ENCODE measurements at regions not wholly inside any gene's neighbourhood (a gene's known extent, or its start where the extent isn't known, plus 50 kb on each side); places are given as distances from the start of the nearest gene placed in this dataset.
A peak's percentile ranks its signal among the peaks of the same experiment; 100 is the strongest.

DNA sequence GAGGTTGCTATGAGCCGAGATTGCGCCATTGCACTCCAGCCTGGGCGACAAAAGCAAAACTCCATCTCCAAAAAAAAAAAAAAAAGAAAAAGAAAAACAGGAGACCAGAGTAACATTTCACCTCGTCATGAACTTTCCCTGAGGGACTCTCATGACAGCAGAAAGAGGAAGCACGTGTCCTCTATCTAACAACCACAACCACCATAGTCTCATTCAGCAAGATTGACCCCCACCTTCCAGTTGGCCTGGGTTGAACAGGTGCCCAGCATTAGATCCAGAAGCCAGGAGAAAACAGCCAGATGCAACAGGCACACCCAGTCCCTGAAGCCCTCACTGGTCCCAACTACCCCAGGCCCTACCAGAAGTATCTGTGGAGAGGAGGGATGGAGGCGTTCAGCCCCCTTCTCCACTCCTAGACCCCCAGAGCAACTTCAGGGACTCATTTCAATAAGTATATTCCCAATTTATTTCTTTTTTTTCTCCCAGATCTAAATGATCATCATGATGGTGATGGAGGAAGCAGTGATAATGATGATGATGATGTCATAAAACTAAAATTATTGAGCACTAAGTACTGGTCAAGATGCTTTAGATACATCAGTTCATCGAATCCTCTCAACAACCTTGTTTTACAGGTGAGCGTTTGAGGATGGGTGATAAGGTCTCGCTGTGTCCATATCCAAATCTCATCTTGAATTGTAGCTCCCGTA is 235.0 kb downstream of the EFCAB11 start:
- no peak overlapping the region for H3K4me3 Mint-ChIP-seq

DNA sequence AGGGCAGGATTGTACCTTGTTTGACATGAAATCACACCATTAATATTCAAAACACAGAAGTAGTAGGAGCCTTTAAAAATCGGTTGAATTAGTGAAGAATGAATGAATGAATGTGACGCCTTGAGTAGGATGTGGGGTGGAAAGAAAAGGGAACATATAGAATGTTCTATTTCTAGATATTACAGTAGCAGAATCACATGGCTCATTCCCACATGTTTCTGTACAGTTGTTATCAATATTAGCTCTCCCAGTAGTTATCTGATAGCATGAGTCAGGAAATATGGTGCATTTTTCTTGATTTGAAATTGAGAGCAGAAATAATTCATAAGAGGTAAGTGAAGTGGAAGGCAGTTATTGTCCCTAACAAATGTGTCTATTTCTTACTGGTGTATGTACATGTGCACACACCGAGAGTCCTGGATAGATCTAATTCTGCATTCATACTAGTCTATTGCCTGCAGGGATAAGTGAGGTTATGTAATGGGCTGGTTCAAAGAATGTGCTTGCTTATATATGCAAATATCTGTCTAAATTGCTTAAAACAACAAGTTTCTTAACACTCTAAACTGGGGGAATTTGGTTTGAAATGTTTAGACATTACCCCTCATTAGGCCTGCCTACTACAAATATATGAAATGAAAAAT is 245.4 kb downstream of the EFCAB11 start:
- POLR2A ChIA-PET, result interaction anchor here (0.6 to 1.6 kb wide), 2 partner anchors 12 to 290 kb away, joined by 3 to 4 read pairs; no protein-coding TSS in a partner anchor
- CTCF ChIA-PET, result no interaction called here
- no peak overlapping the region for H3K27ac Mint-ChIP-seq

More for the DNA sequence above, 235.0 kb downstream of the EFCAB11 start:
- H3K36me3 Mint-ChIP-seq (ENCODE audit: low read depth), result peaks cover 11% of the 10 kb centered on the region
- DNase-seq, result no peak
- H3K9me3 Mint-ChIP-seq, result peaks cover 5% of the 10 kb centered on the region
- no peaks in the 10 kb centered on the region for H3K27me3 Mint-ChIP-seq
- CTCF ChIA-PET, result no interaction called here
- peak overlapping the region; percentile 96 for H3K27ac Mint-ChIP-seq
- peaks cover 56% of the 10 kb centered on the region for H3K4me1 Mint-ChIP-seq
- POLR2A ChIA-PET, result interaction anchor here (2.3 kb wide), 1 partner anchor 100 kb away, joined by 50 read pairs; no protein-coding TSS in a partner anchor

DNA sequence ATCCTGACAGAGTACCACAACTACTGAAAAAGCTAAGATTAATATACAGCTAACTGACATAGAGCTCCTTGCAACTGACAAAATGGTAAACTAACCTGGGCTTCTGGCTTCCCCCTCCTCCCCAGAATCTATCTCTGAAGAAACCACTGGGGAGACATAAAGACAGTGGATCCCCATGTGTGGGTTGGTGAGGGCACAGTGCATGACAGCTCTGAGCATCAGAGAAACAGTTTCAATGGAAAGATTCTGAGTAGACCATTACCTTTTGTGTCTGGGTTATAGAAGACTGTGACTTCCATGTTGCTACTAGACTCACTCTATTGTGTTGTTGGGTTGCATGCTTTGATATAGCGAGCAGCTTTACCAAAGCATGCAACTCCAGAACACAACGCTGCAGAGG is 247.4 kb downstream of the EFCAB11 start:
- Mint-ChIP-seq H3K4me3 (no peak overlapping the region), H3K27ac (no peak overlapping the region), H3K27me3 (no peaks in the 10 kb centered on the region), H3K4me1 (peaks cover 12% of the 10 kb centered on the region), H3K9me3 (peaks cover 28% of the 10 kb centered on the region), H3K36me3 (ENCODE audit: low read depth) (peaks cover 23% of the 10 kb centered on the region)
- no peak for DNase-seq
- POLR2A ChIA-PET, result interaction anchor here (1.1 kb wide), 1 partner anchor 11 kb away, joined by 3 read pairs; no protein-coding TSS in a partner anchor
- CTCF ChIA-PET, result interaction anchor here (0.6 to 1.1 kb wide), 2 partner anchors 11 to 239 kb away, joined by 3 to 4 read pairs; no protein-coding TSS in a partner anchor

More for the DNA sequence above, 245.4 kb downstream of the EFCAB11 start:
- no peak overlapping the region for H3K4me3 Mint-ChIP-seq
- peaks cover 22% of the 10 kb centered on the region for H3K36me3 Mint-ChIP-seq (ENCODE audit: low read depth)
- H3K9me3 Mint-ChIP-seq, result peaks cover 26% of the 10 kb centered on the region
- no peaks in the 10 kb centered on the region for H3K27me3 Mint-ChIP-seq
- no peak for DNase-seq
- no peaks in the 10 kb centered on the region for H3K4me1 Mint-ChIP-seq

DNA sequence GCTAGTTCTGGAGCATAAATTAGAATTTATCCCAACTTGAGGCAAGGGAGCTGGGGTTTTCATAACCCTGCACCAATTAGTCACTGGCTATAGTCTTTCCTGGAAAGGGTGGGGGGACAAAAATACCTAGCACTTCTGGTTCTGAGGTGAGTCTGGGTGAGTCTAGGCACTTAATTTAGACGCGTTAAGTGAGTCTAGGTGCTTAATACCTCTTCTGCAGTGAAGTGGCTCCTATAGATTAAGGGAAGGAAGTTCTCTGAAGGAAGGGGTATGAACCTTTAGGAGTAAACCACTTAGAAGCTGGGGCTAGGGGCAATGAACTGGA is 251.7 kb downstream of the EFCAB11 start:
- Mint-ChIP-seq H3K36me3 (ENCODE audit: low read depth) (peaks cover 13% of the 10 kb centered on the region), H3K9me3 (peaks cover 15% of the 10 kb centered on the region), H3K4me3 (no peak overlapping the region), H3K27me3 (no peaks in the 10 kb centered on the region), H3K27ac (no peak overlapping the region), H3K4me1 (peaks cover 22% of the 10 kb centered on the region)
- ChIA-PET POLR2A (interaction anchor here (1.2 to 3.9 kb wide), 2 partner anchors 16 to 18 kb away, joined by 4 to 25 read pairs; no protein-coding TSS in a partner anchor), CTCF (interaction anchor here (0.6 to 2.9 kb wide), 2 partner anchors 13 to 18 kb away, joined by 3 to 16 read pairs; no protein-coding TSS in a partner anchor)
- no peak for DNase-seq

DNA sequence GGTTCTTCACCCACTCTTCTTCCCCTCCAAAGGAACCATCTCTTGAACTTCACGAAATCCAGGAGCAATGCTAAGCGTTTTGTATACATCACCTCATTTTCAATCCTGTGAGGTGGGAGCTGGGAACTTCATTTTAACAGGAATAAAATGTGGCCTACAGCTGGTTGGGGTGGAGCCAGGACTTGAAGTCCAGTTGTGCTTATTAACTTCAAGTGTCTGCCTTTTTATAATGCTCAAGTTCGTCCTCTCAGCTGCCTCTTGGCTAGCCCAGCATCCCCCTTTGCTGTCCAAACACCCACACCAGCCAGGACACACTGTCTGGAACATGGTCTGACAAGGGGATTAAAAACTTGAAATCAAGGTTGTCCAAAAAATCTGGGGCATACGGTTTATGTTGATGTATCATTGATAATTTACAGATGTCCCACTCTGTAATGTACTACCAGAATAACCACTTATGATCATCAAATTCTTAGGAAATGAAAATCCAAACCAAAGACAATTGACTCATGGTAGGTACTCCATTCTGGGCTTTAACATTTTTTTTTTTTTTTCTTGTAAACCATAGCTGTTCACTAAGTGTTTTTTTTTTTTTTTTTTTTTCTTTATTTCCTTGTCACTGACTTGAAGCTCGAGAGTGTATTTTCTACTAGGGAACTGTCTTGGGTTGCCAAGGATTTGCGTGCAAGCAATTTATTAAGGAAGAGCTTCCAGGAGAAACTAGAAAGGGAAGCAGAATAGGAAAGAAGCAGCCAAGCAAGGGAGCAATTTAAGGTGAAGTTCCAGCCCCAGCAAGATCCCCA is 252.3 kb downstream of the EFCAB11 start:
- H3K36me3 Mint-ChIP-seq (ENCODE audit: low read depth), result peaks cover 13% of the 10 kb centered on the region
- ChIA-PET POLR2A (interaction anchor here (0.8 to 3.9 kb wide), 4 partner anchors 12 to 82 kb away, joined by 3 to 25 read pairs (median 9); no protein-coding TSS in a partner anchor), CTCF (interaction anchor here (0.6 to 2.9 kb wide), 3 partner anchors 13 to 61 kb away, joined by 3 to 16 read pairs (median 3); no protein-coding TSS in a partner anchor)
- H3K27ac Mint-ChIP-seq, result peak overlapping the region; percentile 54
- DNase-seq, result no peak
- H3K9me3 Mint-ChIP-seq, result peaks cover 19% of the 10 kb centered on the region
- peak overlapping the region; percentile 61 for H3K4me3 Mint-ChIP-seq
- H3K27me3 Mint-ChIP-seq, result no peaks in the 10 kb centered on the region
- peaks cover 28% of the 10 kb centered on the region for H3K4me1 Mint-ChIP-seq

DNA sequence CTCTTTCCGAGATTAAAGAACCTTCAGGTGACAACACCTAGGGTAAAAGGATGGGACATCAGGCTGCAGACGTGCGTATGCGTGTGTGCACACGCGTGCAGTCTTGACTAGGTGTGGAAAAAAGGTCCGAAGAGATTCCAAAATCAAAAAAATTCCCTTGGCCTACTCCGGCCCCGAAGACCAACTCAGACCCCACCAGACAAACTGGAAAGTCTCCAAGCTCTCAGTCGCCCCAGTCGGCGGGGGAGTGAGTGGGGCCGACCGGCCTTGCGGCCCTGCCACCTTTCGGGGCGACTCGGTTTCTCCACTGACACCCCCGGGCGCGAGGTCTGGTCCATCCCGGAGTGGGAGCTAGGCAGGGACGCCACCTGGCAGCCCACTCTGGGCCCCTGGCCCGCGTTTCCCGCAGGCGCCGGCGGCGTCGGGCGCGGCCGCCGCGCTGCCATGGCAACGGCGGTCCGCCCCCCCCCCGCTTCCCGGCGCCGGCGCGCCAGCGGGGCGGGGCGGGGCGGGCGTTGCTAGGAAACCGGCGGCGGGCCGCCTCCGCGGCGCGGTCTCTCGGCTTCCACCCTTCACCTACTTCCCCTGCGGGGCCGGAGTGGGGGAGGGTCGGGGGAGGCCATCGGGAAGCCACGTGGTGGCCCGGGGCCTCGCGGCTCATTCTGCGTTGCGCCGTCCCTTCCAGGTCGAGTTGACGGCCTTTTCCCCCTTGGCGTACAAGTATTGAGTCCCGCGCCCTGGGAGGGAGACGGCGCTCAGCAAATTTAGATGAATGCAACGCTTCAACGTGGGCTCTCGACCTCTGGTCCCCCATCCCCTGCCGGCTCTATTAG is 253.1 kb downstream of the EFCAB11 start:
- ChIA-PET CTCF (interaction anchor here (1.0 to 2.9 kb wide), 2 partner anchors 20 to 83 kb away, joined by 3 to 16 read pairs; no protein-coding TSS in a partner anchor), POLR2A (interaction anchor here (0.8 to 3.9 kb wide), 5 partner anchors 11 to 82 kb away, joined by 3 to 25 read pairs (median 4); no protein-coding TSS in a partner anchor)
- Mint-ChIP-seq H3K4me1 (peaks cover 33% of the 10 kb centered on the region), H3K4me3 (peak overlapping the region; percentile 61), H3K27me3 (no peaks in the 10 kb centered on the region), H3K36me3 (ENCODE audit: low read depth) (peaks cover 13% of the 10 kb centered on the region), H3K27ac (peak overlapping the region; percentile 54), H3K9me3 (peaks cover 19% of the 10 kb centered on the region)
- DNase-seq, result peak; percentile 85

DNA sequence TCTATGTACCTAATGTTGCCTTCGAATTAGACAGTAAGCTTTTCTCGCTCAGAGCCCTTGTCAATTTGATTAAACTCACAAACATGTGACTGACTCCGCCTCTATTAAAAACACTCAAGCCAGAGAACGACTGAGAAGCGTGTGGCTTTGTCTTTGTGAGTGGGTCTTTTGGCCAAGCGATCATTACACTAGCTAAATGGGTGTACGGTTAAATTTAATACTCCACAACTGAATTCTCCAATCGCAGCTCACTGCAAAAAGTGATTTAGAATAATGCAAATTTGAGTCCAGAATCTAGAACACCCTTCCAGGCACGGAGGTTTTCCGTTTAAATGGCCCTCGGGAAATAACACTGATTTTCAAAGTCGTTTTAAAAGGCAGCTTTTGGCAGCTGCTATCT is 253.7 kb downstream of the EFCAB11 start:
- H3K27ac Mint-ChIP-seq, result no peak overlapping the region
- H3K9me3 Mint-ChIP-seq, result peaks cover 19% of the 10 kb centered on the region
- H3K36me3 Mint-ChIP-seq (ENCODE audit: low read depth), result peaks cover 13% of the 10 kb centered on the region
- ChIA-PET CTCF (interaction anchor here (1.0 to 2.9 kb wide), 2 partner anchors 20 to 83 kb away, joined by 3 to 16 read pairs; no protein-coding TSS in a partner anchor), POLR2A (interaction anchor here (1.2 to 3.9 kb wide), 3 partner anchors 13 to 81 kb away, joined by 3 to 25 read pairs (median 14); no protein-coding TSS in a partner anchor)
- peak overlapping the region; percentile 53 for H3K4me3 Mint-ChIP-seq
- peaks cover 33% of the 10 kb centered on the region for H3K4me1 Mint-ChIP-seq
- no peaks in the 10 kb centered on the region for H3K27me3 Mint-ChIP-seq
- no peak for DNase-seq

DNA sequence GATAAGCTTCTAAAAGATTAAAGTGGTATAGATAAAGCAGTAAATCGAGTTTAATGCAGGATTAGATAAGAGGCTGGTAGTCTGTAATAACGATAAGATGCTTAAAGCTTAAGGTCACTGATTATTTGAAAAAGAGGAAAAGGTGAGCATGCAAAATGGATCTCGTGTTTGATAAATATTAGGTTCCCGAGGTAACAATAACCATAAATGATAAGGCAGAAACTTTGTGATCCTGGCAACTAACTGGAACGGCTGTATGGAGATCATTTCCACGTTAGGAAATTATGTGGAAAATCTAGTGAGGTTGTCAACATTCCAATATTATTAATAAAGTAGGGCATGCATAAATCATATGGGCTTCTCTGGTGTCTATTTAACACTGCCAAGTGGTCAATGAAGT is 255.5 kb downstream of the EFCAB11 start:
- H3K36me3 Mint-ChIP-seq (ENCODE audit: low read depth), result peaks cover 5% of the 10 kb centered on the region
- CTCF ChIA-PET, result interaction anchor here (1.0 kb wide), 1 partner anchor 22 kb away, joined by 3 read pairs; no protein-coding TSS in a partner anchor
- H3K27ac Mint-ChIP-seq, result no peak overlapping the region
- no peaks in the 10 kb centered on the region for H3K27me3 Mint-ChIP-seq
- peaks cover 16% of the 10 kb centered on the region for H3K9me3 Mint-ChIP-seq
- H3K4me1 Mint-ChIP-seq, result peaks cover 33% of the 10 kb centered on the region
- POLR2A ChIA-PET, result no interaction called here
- no peak overlapping the region for H3K4me3 Mint-ChIP-seq
- DNase-seq, result no peak

DNA sequence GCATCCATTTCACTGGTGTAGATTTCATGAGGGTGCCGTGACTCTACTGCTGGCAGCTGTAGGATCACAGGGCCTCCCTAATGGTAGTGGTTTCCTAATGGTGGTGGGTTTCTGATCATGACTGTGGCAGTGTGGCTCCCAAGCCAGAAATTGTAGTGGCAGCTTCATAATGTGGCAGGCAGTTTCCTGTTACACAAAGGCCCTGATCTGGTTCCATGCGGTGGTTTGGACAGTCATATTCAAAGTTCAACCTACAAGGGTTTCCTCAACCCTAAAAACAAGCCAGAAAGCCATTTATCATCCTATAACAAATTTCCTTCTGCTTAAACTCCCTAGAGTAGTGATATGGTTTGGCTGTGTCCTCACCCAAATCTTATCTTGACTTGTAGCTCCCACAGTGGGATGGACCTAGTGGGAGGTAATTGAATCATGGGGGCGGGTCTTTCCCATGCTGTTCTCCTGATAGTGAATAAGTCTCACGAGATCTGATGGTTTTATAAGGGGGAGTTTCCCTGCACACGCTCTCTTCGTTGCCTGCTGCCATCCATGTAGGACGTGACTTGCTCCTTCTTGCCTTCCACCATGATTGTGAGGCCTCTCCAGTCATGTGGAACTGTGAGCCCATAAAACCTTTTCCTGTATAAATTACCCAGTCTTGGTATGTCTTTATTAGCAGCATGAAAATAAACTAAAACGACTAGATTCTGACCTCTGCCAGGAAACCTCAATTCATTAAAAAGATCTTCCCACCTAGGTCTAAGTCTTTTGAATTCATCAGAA is 257.1 kb downstream of the EFCAB11 start:
- CTCF ChIA-PET, result no interaction called here
- Mint-ChIP-seq H3K9me3 (peaks cover 4% of the 10 kb centered on the region), H3K4me1 (peaks cover 24% of the 10 kb centered on the region), H3K27me3 (no peaks in the 10 kb centered on the region), H3K27ac (no peak overlapping the region), H3K36me3 (ENCODE audit: low read depth) (no peaks in the 10 kb centered on the region), H3K4me3 (no peak overlapping the region)
- POLR2A ChIA-PET, result interaction anchor here (0.7 kb wide), 1 partner anchor 33 kb away, joined by 3 read pairs; no protein-coding TSS in a partner anchor
- no peak for DNase-seq

DNA sequence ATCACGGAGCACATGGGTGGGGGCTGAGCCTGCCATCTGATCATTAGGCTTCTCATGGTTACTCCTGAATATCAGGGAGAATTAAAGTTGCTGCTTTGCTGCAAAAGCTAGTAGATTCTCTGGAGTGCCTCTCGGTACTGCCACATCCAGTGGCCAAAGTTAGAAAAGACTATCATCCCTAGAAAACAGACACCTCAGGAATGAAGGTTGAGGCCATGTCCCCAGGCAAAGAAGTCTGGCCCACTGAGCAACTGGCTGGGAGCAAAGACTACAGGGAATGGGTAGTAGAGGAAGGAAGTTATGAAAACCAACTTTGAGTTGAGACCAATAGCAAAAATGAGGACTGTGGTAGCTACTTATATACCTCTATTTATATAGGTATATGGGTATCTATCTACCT is 258.7 kb downstream of the EFCAB11 start:
- no peaks in the 10 kb centered on the region for H3K27me3 Mint-ChIP-seq
- DNase-seq, result no peak
- H3K4me1 Mint-ChIP-seq, result peaks cover 13% of the 10 kb centered on the region
- CTCF ChIA-PET, result no interaction called here
- no peak overlapping the region for H3K4me3 Mint-ChIP-seq
- H3K9me3 Mint-ChIP-seq, result peaks cover 6% of the 10 kb centered on the region
- H3K27ac Mint-ChIP-seq, result no peak overlapping the region
- POLR2A ChIA-PET, result no interaction called here
- no peaks in the 10 kb centered on the region for H3K36me3 Mint-ChIP-seq (ENCODE audit: low read depth)

DNA sequence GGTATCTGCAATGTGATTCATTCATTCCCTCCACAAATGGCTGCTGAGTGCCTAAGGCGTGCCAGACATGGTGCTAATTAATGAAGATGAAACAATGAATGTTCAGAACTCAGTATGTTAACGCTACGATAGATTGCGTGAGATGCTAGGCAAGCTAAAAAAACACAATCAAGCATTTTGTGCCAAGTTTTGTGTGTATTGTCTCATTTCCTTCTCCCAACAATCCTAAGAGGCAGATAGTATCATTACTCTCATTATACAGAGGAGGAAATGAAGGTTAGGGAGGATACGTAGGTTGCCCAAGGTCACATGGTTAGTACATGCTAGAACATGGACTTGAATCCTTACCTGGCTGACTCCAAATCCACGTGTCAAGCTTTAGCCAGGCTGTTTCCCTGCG is 264.4 kb downstream of the EFCAB11 start:
- Mint-ChIP-seq H3K4me3 (no peak overlapping the region), H3K4me1 (no peaks in the 10 kb centered on the region), H3K27ac (no peak overlapping the region), H3K9me3 (peaks cover 8% of the 10 kb centered on the region), H3K27me3 (no peaks in the 10 kb centered on the region), H3K36me3 (ENCODE audit: low read depth) (peaks cover 10% of the 10 kb centered on the region)
- ChIA-PET POLR2A (interaction anchor here (0.9 kb wide), 1 partner anchor 12 kb away, joined by 3 read pairs; no protein-coding TSS in a partner anchor), CTCF (no interaction called here)
- DNase-seq, result no peak
